ENCODE measurements at regions not wholly inside any gene's neighbourhood (a gene's known extent, or its start where the extent isn't known, plus 50 kb on each side); places are given as distances from the start of the nearest gene placed in this dataset.

GRCh38 chr4:137451172-137451825 lies 81.0 kb downstream of the PCDH18 start:
- no peak overlapping the region for H3K4me3 ChIP-seq (ENCODE audit: low read depth, low read length)
- TF ChIP-seq CTCF (IDR thresholded peaks at IDR 0.05; ENCODE audit: insufficient read depth, low read depth, low read length, missing control alignments), result no peak
- DNase-seq (ENCODE audit: low read depth), result no peak

- no peak overlapping the region for H3K4me3 ChIP-seq (ENCODE audit: low read depth, low read length)
- no peak for DNase-seq (ENCODE audit: low read depth)
- no peak for TF ChIP-seq CTCF (IDR thresholded peaks at IDR 0.05; ENCODE audit: insufficient read depth, low read depth, low read length, missing control alignments)
These were observed 83.9 kb downstream of the PCDH18 start for GRCh38 chr4:137448402-137448801.

GRCh38 chr4:137446071-137446470 lies 86.2 kb downstream of the PCDH18 start:
- H3K4me3 ChIP-seq (ENCODE audit: low read depth, low read length), result no peak overlapping the region
- no peak for TF ChIP-seq CTCF (IDR thresholded peaks at IDR 0.05; ENCODE audit: insufficient read depth, low read depth, low read length, missing control alignments)
- no peak for DNase-seq (ENCODE audit: low read depth)

- no peak for DNase-seq (ENCODE audit: low read depth)
- no peak for TF ChIP-seq CTCF (IDR thresholded peaks at IDR 0.05; ENCODE audit: insufficient read depth, low read depth, low read length, missing control alignments)
- no peak overlapping the region for H3K4me3 ChIP-seq (ENCODE audit: low read depth, low read length)
These were observed 89.1 kb downstream of the PCDH18 start for GRCh38 chr4:137443031-137443800.

- DNase-seq (ENCODE audit: low read depth), result no peak
- no peak for TF ChIP-seq CTCF (IDR thresholded peaks at IDR 0.05; ENCODE audit: insufficient read depth, low read depth, low read length, missing control alignments)
- no peak overlapping the region for H3K4me3 ChIP-seq (ENCODE audit: low read depth, low read length)
These were observed 99.6 kb downstream of the PCDH18 start for GRCh38 chr4:137432446-137433311.

- no peak for DNase-seq (ENCODE audit: low read depth)
- no peak overlapping the region for H3K4me3 ChIP-seq (ENCODE audit: low read depth, low read length)
- no peak for TF ChIP-seq CTCF (IDR thresholded peaks at IDR 0.05; ENCODE audit: insufficient read depth, low read depth, low read length, missing control alignments)
These were observed 102.1 kb downstream of the PCDH18 start for GRCh38 chr4:137430171-137430570.
